Activated T-helper 17 cell treated with anti-CD3 and anti-CD28 coated beads, Interleukin-2, amount 50 U/mL, for 72 hours (primary cell): ENCODE measurements at regions not wholly inside any gene's neighbourhood (a gene's known extent, or its start where the extent isn't known, plus 50 kb on each side); places are given as distances from the start of the nearest gene placed in this dataset.
"Not testable (repeated sequence)": the region's sequence is repeated elsewhere in the genome, so short reads cannot be mapped to it uniquely, and the experiment has no call there.

Experiments
- ATAC-seq: fragments of 150-1000 bp; cut with Tn5 transposase; replicated peaks from 2 replicates; pipeline ENCODE4 v1.10.0; 2021; ENCODE audit warnings: mild to moderate bottlenecking, moderate library complexity
- H3K27ac Mint-ChIP-seq: one replicate; pipeline ENCODE4 v1.8.0; 2022; ENCODE audit warnings: mixed read lengths
- H3K27me3 Mint-ChIP-seq: one replicate; pipeline ENCODE4 v1.8.0; 2022; ENCODE audit warnings: mixed read lengths
- H3K36me3 Mint-ChIP-seq: one replicate; pipeline ENCODE4 v1.8.0; 2022; ENCODE audit warnings: low read depth, mild to moderate bottlenecking, mixed read lengths
- H3K4me1 Mint-ChIP-seq: one replicate; pipeline ENCODE4 v1.8.0; 2022; ENCODE audit warnings: mixed read lengths
- H3K4me3 Mint-ChIP-seq: one replicate; pipeline ENCODE4 v1.8.0; 2022; ENCODE audit warnings: mild to moderate bottlenecking, mixed read lengths
- H3K9me3 Mint-ChIP-seq: one replicate; pipeline ENCODE4 v1.8.0; 2022; ENCODE audit warnings: mixed read lengths

- H3K4me1 Mint-ChIP-seq, result no peaks in the 10 kb centered on the region
- ATAC-seq, result no peak
- no peak overlapping the region for H3K4me3 Mint-ChIP-seq
- H3K36me3 Mint-ChIP-seq, result no peaks in the 10 kb centered on the region
- no peak overlapping the region for H3K27ac Mint-ChIP-seq
- H3K27me3 Mint-ChIP-seq, result no peaks in the 10 kb centered on the region
- peaks cover 4% of the 10 kb centered on the region for H3K9me3 Mint-ChIP-seq
These were observed 78.2 kb downstream of the HACD1 start for GRCh38 chr10:17538941-17539340.

GRCh38 chr10:17537281-17537680 is 79.9 kb downstream of the HACD1 start:
- H3K4me1 Mint-ChIP-seq, result no peaks in the 10 kb centered on the region
- no peaks in the 10 kb centered on the region for H3K36me3 Mint-ChIP-seq
- peaks cover 4% of the 10 kb centered on the region for H3K9me3 Mint-ChIP-seq
- H3K27ac Mint-ChIP-seq, result no peak overlapping the region
- ATAC-seq, result no peak
- H3K4me3 Mint-ChIP-seq, result no peak overlapping the region
- no peaks in the 10 kb centered on the region for H3K27me3 Mint-ChIP-seq

- Mint-ChIP-seq H3K36me3 (no peaks in the 10 kb centered on the region), H3K4me1 (no peaks in the 10 kb centered on the region), H3K9me3 (peaks cover 7% of the 10 kb centered on the region), H3K27ac (no peak overlapping the region), H3K4me3 (no peak overlapping the region), H3K27me3 (peaks cover 4% of the 10 kb centered on the region)
- ATAC-seq, result no peak
These were observed 81.0 kb downstream of the HACD1 start for GRCh38 chr10:17536221-17536620.

- Mint-ChIP-seq H3K4me1 (no peaks in the 10 kb centered on the region), H3K36me3 (no peaks in the 10 kb centered on the region), H3K27me3 (peaks cover 4% of the 10 kb centered on the region), H3K27ac (no peak overlapping the region), H3K9me3 (peaks cover 4% of the 10 kb centered on the region), H3K4me3 (no peak overlapping the region)
- ATAC-seq, result no peak
These were observed 79.3 kb upstream of the ST8SIA6 start for GRCh38 chr10:17533731-17534130.

- H3K36me3 Mint-ChIP-seq, result no peaks in the 10 kb centered on the region
- no peak overlapping the region for H3K27ac Mint-ChIP-seq
- H3K9me3 Mint-ChIP-seq, result peaks cover 7% of the 10 kb centered on the region
- H3K4me3 Mint-ChIP-seq, result no peak overlapping the region
- H3K27me3 Mint-ChIP-seq, result peaks cover 12% of the 10 kb centered on the region
- H3K4me1 Mint-ChIP-seq, result no peaks in the 10 kb centered on the region
- no peak for ATAC-seq
These were observed 74.0 kb upstream of the ST8SIA6 start for GRCh38 chr10:17528306-17528862.

- H3K36me3 Mint-ChIP-seq, result no peaks in the 10 kb centered on the region
- peaks cover 12% of the 10 kb centered on the region for H3K27me3 Mint-ChIP-seq
- H3K4me3 Mint-ChIP-seq, result no peak overlapping the region
- ATAC-seq, result no peak
- H3K9me3 Mint-ChIP-seq, result peaks cover 7% of the 10 kb centered on the region
- no peak overlapping the region for H3K27ac Mint-ChIP-seq
- H3K4me1 Mint-ChIP-seq, result no peaks in the 10 kb centered on the region
These were observed 73.2 kb upstream of the ST8SIA6 start for GRCh38 chr10:17527514-17528146.

- H3K4me3 Mint-ChIP-seq, ATAC-seq, H3K27ac Mint-ChIP-seq: not testable (repeated sequence)
These were observed 72.2 kb upstream of the ST8SIA6 start for GRCh38 chr10:17526571-17526970.

GRCh38 chr10:17523917-17524316 is 69.5 kb upstream of the ST8SIA6 start:
- ATAC-seq, result no peak
- Mint-ChIP-seq H3K36me3 (no peaks in the 10 kb centered on the region), H3K9me3 (peaks cover 3% of the 10 kb centered on the region), H3K4me1 (no peaks in the 10 kb centered on the region), H3K27me3 (peaks cover 11% of the 10 kb centered on the region), H3K4me3 (no peak overlapping the region), H3K27ac (no peak overlapping the region)

More at GRCh38 chr10:17526571-17526970, 72.2 kb upstream of the ST8SIA6 start:
- not testable (repeated sequence) for H3K36me3 Mint-ChIP-seq, H3K9me3 Mint-ChIP-seq, H3K4me1 Mint-ChIP-seq
- peaks cover 11% of the 10 kb centered on the region for H3K27me3 Mint-ChIP-seq

GRCh38 chr10:17523246-17523753 is 68.9 kb upstream of the ST8SIA6 start:
- no peak overlapping the region for H3K27ac Mint-ChIP-seq
- ATAC-seq, result no peak

GRCh38 chr10:17522269-17522668 is 67.9 kb upstream of the ST8SIA6 start:
- H3K4me3 Mint-ChIP-seq, H3K27ac Mint-ChIP-seq, H3K36me3 Mint-ChIP-seq, H3K4me1 Mint-ChIP-seq, H3K27me3 Mint-ChIP-seq, H3K9me3 Mint-ChIP-seq, ATAC-seq: not testable (repeated sequence)

More at GRCh38 chr10:17523246-17523753, 68.9 kb upstream of the ST8SIA6 start:
- H3K4me1 Mint-ChIP-seq, result no peaks in the 10 kb centered on the region
- no peak overlapping the region for H3K4me3 Mint-ChIP-seq
- peaks cover 3% of the 10 kb centered on the region for H3K9me3 Mint-ChIP-seq
- H3K36me3 Mint-ChIP-seq, result no peaks in the 10 kb centered on the region
- H3K27me3 Mint-ChIP-seq, result peaks cover 11% of the 10 kb centered on the region

GRCh38 chr10:17519457-17519856 is 65.1 kb upstream of the ST8SIA6 start:
- Mint-ChIP-seq H3K36me3 (no peaks in the 10 kb centered on the region), H3K9me3 (no peaks in the 10 kb centered on the region)
- ATAC-seq, result no peak

GRCh38 chr10:17518338-17518737 is 63.9 kb upstream of the ST8SIA6 start:
- Mint-ChIP-seq H3K4me3 (no peak overlapping the region), H3K36me3 (no peaks in the 10 kb centered on the region), H3K27me3 (peaks cover 3% of the 10 kb centered on the region), H3K4me1 (no peaks in the 10 kb centered on the region), H3K9me3 (no peaks in the 10 kb centered on the region), H3K27ac (no peak overlapping the region)
- no peak for ATAC-seq

More at GRCh38 chr10:17519457-17519856, 65.1 kb upstream of the ST8SIA6 start:
- H3K4me1 Mint-ChIP-seq, result no peaks in the 10 kb centered on the region
- peaks cover 3% of the 10 kb centered on the region for H3K27me3 Mint-ChIP-seq
- no peak overlapping the region for H3K4me3 Mint-ChIP-seq
- H3K27ac Mint-ChIP-seq, result no peak overlapping the region

GRCh38 chr10:17516376-17516775 is 62.0 kb upstream of the ST8SIA6 start:
- Mint-ChIP-seq H3K9me3 (no peaks in the 10 kb centered on the region), H3K36me3 (no peaks in the 10 kb centered on the region), H3K4me1 (peaks cover 8% of the 10 kb centered on the region), H3K27me3 (peaks cover under 1% of the 10 kb centered on the region), H3K4me3 (no peak overlapping the region), H3K27ac (no peak overlapping the region)
- no peak for ATAC-seq

GRCh38 chr10:17512341-17513001 is 58.1 kb upstream of the ST8SIA6 start:
- Mint-ChIP-seq H3K27ac (peak overlapping the region; percentile 86), H3K9me3 (peaks cover 7% of the 10 kb centered on the region), H3K27me3 (no peaks in the 10 kb centered on the region), H3K4me1 (peaks cover 16% of the 10 kb centered on the region), H3K4me3 (peak overlapping the region; percentile 64), H3K36me3 (no peaks in the 10 kb centered on the region)
- peak; percentile 74 for ATAC-seq
